IPS-18c (cell line): ENCODE measurements at regions not wholly inside any gene's neighbourhood (a gene's known extent, or its start where the extent isn't known, plus 50 kb on each side); places are given as distances from the start of the nearest gene placed in this dataset.
"Not testable (repeated sequence)": the region's sequence is repeated elsewhere in the genome, so short reads cannot be mapped to it uniquely, and the experiment has no call there.

Experiments
- H3K4me3 ChIP-seq: 2 replicates; pipeline ENCODE4 v1.7.0; 2013; ENCODE audit warnings: low read depth, mild to moderate bottlenecking, low read length, moderate library complexity; ENCODE audit not compliant: insufficient read depth
- H3K9me3 ChIP-seq: one replicate; pipeline ENCODE4 v1.6.1; 2013; ENCODE audit warnings: mild to moderate bottlenecking, low read length, moderate library complexity; ENCODE audit not compliant: control insufficient read depth, insufficient read depth

GRCh38 chr21:20425856-20426255 is 572.4 kb upstream of the NCAM2 start:
- H3K9me3 ChIP-seq, result no peaks in the 10 kb centered on the region

GRCh38 chr21:20440338-20440737 is 557.9 kb upstream of the NCAM2 start:
- Histone ChIP-seq H3K9me3 (no peaks in the 10 kb centered on the region), H3K4me3 (no peak overlapping the region)

More at GRCh38 chr21:20425856-20426255, 572.4 kb upstream of the NCAM2 start:
- H3K4me3 ChIP-seq, result no peak overlapping the region

- no peak overlapping the region for H3K4me3 ChIP-seq
- H3K9me3 ChIP-seq, result no peaks in the 10 kb centered on the region
Measured at GRCh38 chr21:20443558-20444155, 554.6 kb upstream of the NCAM2 start.

GRCh38 chr21:20445971-20446370 is 552.2 kb upstream of the NCAM2 start:
- H3K9me3 ChIP-seq, result no peaks in the 10 kb centered on the region
- no peak overlapping the region for H3K4me3 ChIP-seq

- no peak overlapping the region for H3K4me3 ChIP-seq
- no peaks in the 10 kb centered on the region for H3K9me3 ChIP-seq
Measured at GRCh38 chr21:20451046-20451445, 547.2 kb upstream of the NCAM2 start.

GRCh38 chr21:20452935-20453334 is 545.3 kb upstream of the NCAM2 start:
- no peak overlapping the region for H3K4me3 ChIP-seq
- H3K9me3 ChIP-seq, result no peaks in the 10 kb centered on the region

GRCh38 chr21:20459838-20460237 is 538.4 kb upstream of the NCAM2 start:
- H3K9me3 ChIP-seq, result no peaks in the 10 kb centered on the region
- H3K4me3 ChIP-seq, result no peak overlapping the region

- Histone ChIP-seq H3K9me3 (no peaks in the 10 kb centered on the region), H3K4me3 (no peak overlapping the region)
Measured at GRCh38 chr21:20463362-20463761, 534.8 kb upstream of the NCAM2 start.

- no peak overlapping the region for H3K4me3 ChIP-seq
- no peaks in the 10 kb centered on the region for H3K9me3 ChIP-seq
Measured at GRCh38 chr21:20469361-20469760, 528.8 kb upstream of the NCAM2 start.

- H3K9me3 ChIP-seq, result no peaks in the 10 kb centered on the region
- no peak overlapping the region for H3K4me3 ChIP-seq
Measured at GRCh38 chr21:20486303-20486702, 511.9 kb upstream of the NCAM2 start.

GRCh38 chr21:20502915-20503314 is 495.3 kb upstream of the NCAM2 start:
- H3K4me3 ChIP-seq, result not testable (repeated sequence)
- H3K9me3 ChIP-seq, result peaks cover 15% of the 10 kb centered on the region

- Histone ChIP-seq H3K9me3 (peaks cover 12% of the 10 kb centered on the region), H3K4me3 (no peak overlapping the region)
Measured at GRCh38 chr21:20507783-20508182, 490.4 kb upstream of the NCAM2 start.

- Histone ChIP-seq H3K9me3 (peaks cover 4% of the 10 kb centered on the region), H3K4me3 (no peak overlapping the region)
Measured at GRCh38 chr21:20511216-20511880, 486.9 kb upstream of the NCAM2 start.

GRCh38 chr21:20515446-20515845 is 482.8 kb upstream of the NCAM2 start:
- H3K4me3 ChIP-seq, result no peak overlapping the region
- peaks cover 3% of the 10 kb centered on the region for H3K9me3 ChIP-seq

GRCh38 chr21:20519076-20519475 is 479.1 kb upstream of the NCAM2 start:
- Histone ChIP-seq H3K4me3 (no peak overlapping the region), H3K9me3 (no peaks in the 10 kb centered on the region)

- Histone ChIP-seq H3K9me3 (no peaks in the 10 kb centered on the region), H3K4me3 (no peak overlapping the region)
Measured at GRCh38 chr21:20522611-20523010, 475.6 kb upstream of the NCAM2 start.

GRCh38 chr21:20523191-20523590 is 475.0 kb upstream of the NCAM2 start:
- no peaks in the 10 kb centered on the region for H3K9me3 ChIP-seq
- H3K4me3 ChIP-seq, result no peak overlapping the region

- H3K9me3 ChIP-seq, result no peaks in the 10 kb centered on the region
- H3K4me3 ChIP-seq, result no peak overlapping the region
Measured at GRCh38 chr21:20527731-20528460, 470.3 kb upstream of the NCAM2 start.
